Pancreas (tissue), 10 donors: ENCODE measurements at regions not wholly inside any gene's neighbourhood (a gene's known extent, or its start where the extent isn't known, plus 50 kb on each side); places are given as distances from the start of the nearest gene placed in this dataset.
A peak's percentile ranks its signal among the peaks of the same experiment; 100 is the strongest.

Experiments
- ATAC-seq, 4 donors: fragments of 200-7000 bp; cut with Tn5 transposase; one replicate each; pipeline versions ENCODE4 v1.8.0 to v1.9.1; 2020; ENCODE audit warnings: mild to moderate bottlenecking in 4 of 4, moderate library complexity in 4 of 4
- DNase-seq, 6 donors: peaks; one replicate each; pipeline ENCODE4 v3.0.0-alpha.2; 2020
- FAIRE-seq: peaks from 2 replicates; lab custom pipeline; 2012; peaks lifted over from hg19 to GRCh38; lab: Jason Lieb, UNC
- H3K27ac ChIP-seq, 4 donors: fragments of 200-600 bp; sonication (generic); 1 replicate in 3 of 4; 2 replicates in 1 of 4; pipeline versions ENCODE4 v1.5.0 to v1.8.0; 2020
- H3K27me3 ChIP-seq, 4 donors: fragments of 200-600 bp; one replicate each; pipeline ENCODE4 v1.8.0; 2021
- H3K36me3 ChIP-seq, 3 donors: fragments of 200-600 bp; sonication (generic) in 1 of 3; one replicate each; pipeline versions ENCODE4 v1.5.0 to v1.8.0; 2020 to 2021
- H3K4me1 ChIP-seq, 3 donors: fragments of 200-600 bp; one replicate each; pipeline ENCODE4 v1.8.0; 2021
- H3K4me3 ChIP-seq, 4 donors: fragments of 200-600 bp; sonication (generic) in 2 of 4; one replicate each; pipeline versions ENCODE4 v1.5.0 to v1.8.0; 2020 to 2021
- H3K9me3 ChIP-seq, 4 donors: fragments of 200-600 bp; one replicate each; pipeline ENCODE4 v1.8.0; 2021
- CTCF ChIP-seq, 4 donors: fragments of 200-600 bp; sonication (generic) in 3 of 4; IDR thresholded peaks; one replicate each; pipeline versions ENCODE4 v1.5.0 to v1.8.0; 2021; ENCODE audit warnings: antibody characterized with exemption in 4 of 4
- WGBS, 2 donors: extraction: QIAGEN DNeasy Blood & Tissue Kit; methylation state at CpG; one replicate each; pipeline ENCODE4 v1.1.7; 2013; 5-methylcytosine and 5-hydroxymethylcytosine counted together
- intact Hi-C, 3 donors: fragments of 100-400 bp; cut with DNase I; formaldehyde crosslinking; loops; one replicate each; pipeline versions ENCODE4 v1.11.1 to v1.14.2; 2022
- donor health status: healthy with polysubstance abuse.
- donor health status: DM: no; HTN: no; CAD: no; lungs with moderate emphysema.
- donor health status: DM: no; HTN: no; CAD: no.
- donor health status: control.
- donor health status: control.
- donor health status: Bipolar disorder and iron deficiency.
- donor health status: DM: yes; HTN: yes; CAD: no.
- donor health status: DM: no; HTN: no; CAD: no.
- donor health status: DM: no; HTN: no; CAD: no.
- donor health status: DM: yes; HTN: yes; CAD: no.

GRCh38 chr13:67619995-67620380 is 389.9 kb upstream of the PCDH9 start:
- Histone ChIP-seq H3K4me3 (no peak overlapping the region), H3K27me3 (no peaks in the 10 kb centered on the region), H3K9me3 (no peaks in the 10 kb centered on the region), H3K27ac (no peak overlapping the region), H3K4me1 (no peaks in the 10 kb centered on the region), H3K36me3 (no peaks in the 10 kb centered on the region)
- FAIRE-seq (no peak), DNase-seq (no peak), ATAC-seq (no peak)
- WGBS, 2 donors = 56 to 74% methylated on average over 2 of the region's 2 CpGs
- intact Hi-C loops = no loop called here
- no peak for TF ChIP-seq CTCF (IDR thresholded peaks at IDR 0.05)

DNA sequence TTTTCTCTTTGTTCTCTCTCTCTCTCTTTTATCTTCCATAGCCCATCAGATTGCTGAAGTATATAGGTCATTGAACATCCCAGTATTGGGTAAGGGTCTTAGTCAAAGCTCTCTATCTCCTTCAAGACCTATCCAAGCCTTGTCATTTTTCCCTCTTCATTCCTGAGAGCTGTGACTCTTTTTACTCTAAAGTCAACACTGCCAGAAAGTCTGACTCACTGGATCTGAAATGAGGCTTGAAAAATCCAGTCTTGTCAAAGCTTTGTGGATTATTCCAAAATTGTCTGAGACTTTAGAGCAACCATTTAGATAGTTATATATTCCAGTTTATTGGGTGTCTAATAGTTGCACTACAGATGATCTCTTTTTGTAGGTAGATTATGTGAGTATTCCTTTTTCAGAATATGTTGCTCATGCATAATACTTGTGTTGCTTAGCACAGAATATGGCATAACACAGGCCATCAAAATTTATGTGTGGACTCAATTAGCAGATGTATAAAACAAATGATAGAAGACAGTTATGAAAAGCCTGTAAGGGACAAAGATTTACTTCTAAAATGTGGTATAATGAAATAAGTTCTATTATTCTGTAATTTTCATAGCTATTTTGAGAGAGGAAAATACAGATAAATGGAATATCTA is 389.3 kb upstream of the PCDH9 start:
- H3K27me3 ChIP-seq = no peaks in the 10 kb centered on the region
- ATAC-seq = no peak
- no peak for DNase-seq
- H3K4me3 ChIP-seq = no peak overlapping the region
- intact Hi-C loops = no loop called here
- FAIRE-seq = no peak
- no peak for TF ChIP-seq CTCF (IDR thresholded peaks at IDR 0.05)
- no peaks in the 10 kb centered on the region for H3K4me1 ChIP-seq
- H3K36me3 ChIP-seq = no peaks in the 10 kb centered on the region
- no peak overlapping the region for H3K27ac ChIP-seq
- H3K9me3 ChIP-seq = no peaks in the 10 kb centered on the region

GRCh38 chr13:67614579-67614978 is 384.4 kb upstream of the PCDH9 start:
- 57 to 60% methylated on average over 1 of the region's 1 CpG for WGBS, 2 donors
- TF ChIP-seq CTCF (IDR thresholded peaks at IDR 0.05) = no peak

GRCh38 chr13:67614013-67614412 is 383.9 kb upstream of the PCDH9 start:
- Histone ChIP-seq H3K27ac (no peak overlapping the region), H3K4me1 (no peaks in the 10 kb centered on the region), H3K27me3 (no peaks in the 10 kb centered on the region), H3K36me3 (no peaks in the 10 kb centered on the region), H3K4me3 (no peak overlapping the region), H3K9me3 (no peaks in the 10 kb centered on the region)
- 84 to 89% methylated on average over 7 of the region's 7 CpGs for WGBS, 2 donors
- DNase-seq (no peak), FAIRE-seq (no peak), ATAC-seq (no peak)
- intact Hi-C loops = no loop called here
- no peak for TF ChIP-seq CTCF (IDR thresholded peaks at IDR 0.05)

More at GRCh38 chr13:67614579-67614978, 384.4 kb upstream of the PCDH9 start:
- ATAC-seq (no peak), FAIRE-seq (no peak), DNase-seq (no peak)
- H3K4me3 ChIP-seq = no peak overlapping the region
- no peaks in the 10 kb centered on the region for H3K36me3 ChIP-seq
- no peaks in the 10 kb centered on the region for H3K4me1 ChIP-seq
- no peaks in the 10 kb centered on the region for H3K27me3 ChIP-seq
- intact Hi-C loops = no loop called here
- H3K27ac ChIP-seq = no peak overlapping the region
- no peaks in the 10 kb centered on the region for H3K9me3 ChIP-seq

DNA sequence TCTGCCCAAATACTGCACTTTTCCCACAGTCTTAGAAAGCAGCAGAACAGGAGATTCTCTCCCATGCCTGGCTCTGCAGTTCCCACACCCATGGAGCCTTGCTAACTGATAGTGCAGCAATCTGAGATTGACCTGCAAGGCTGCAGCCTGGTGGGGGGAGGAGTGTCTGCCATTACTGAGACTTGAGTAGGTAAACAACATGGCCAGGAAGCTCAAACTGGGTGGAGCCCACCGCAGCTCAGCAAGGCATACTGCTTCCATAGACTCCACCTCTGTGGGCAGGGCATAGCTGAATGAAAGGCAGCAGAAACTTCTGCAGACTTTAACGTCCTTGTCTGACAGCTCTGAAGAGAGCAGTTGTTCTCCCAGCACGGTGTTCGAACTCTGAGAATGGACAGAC is 358.5 kb upstream of the PCDH9 start:
- Histone ChIP-seq H3K27ac (no peak overlapping the region), H3K27me3 (no peaks in the 10 kb centered on the region), H3K36me3 (no peaks in the 10 kb centered on the region), H3K9me3 (no peaks in the 10 kb centered on the region), H3K4me3 (no peak overlapping the region), H3K4me1 (no peaks in the 10 kb centered on the region)
- 61 to 73% methylated on average over 4 of the region's 4 CpGs for WGBS, 2 donors
- ATAC-seq (no peak), FAIRE-seq (no peak), DNase-seq (peak in 2 of 6 donors; percentile 11 to 34)
- intact Hi-C loops = no loop called here
- TF ChIP-seq CTCF (IDR thresholded peaks at IDR 0.05) = no peak
